H1 (cell line): ENCODE measurements at regions not wholly inside any gene's neighbourhood (a gene's known extent, or its start where the extent isn't known, plus 50 kb on each side); places are given as distances from the start of the nearest gene placed in this dataset.

Source experiments
- MAFK ChIP-seq: IDR thresholded peaks from 2 replicates; pipeline ENCODE4 v1.6.1; 2012; ENCODE audit warnings: low read depth, mild to moderate bottlenecking, improper control_type of control experiment, low read length
- POLR2A ChIP-seq, 2 experiments: IDR thresholded peaks; 1 replicate in 1 of 2; 2 replicates in 1 of 2; pipeline ENCODE4 v1.6.1; 2011; ENCODE audit warnings: low read depth in 2 of 2, low read length in 2 of 2, mild to moderate bottlenecking in 2 of 2; ENCODE audit errors: control extremely low read depth in 1 of 2
- POLR2AphosphoS5 ChIP-seq: IDR thresholded peaks from 2 replicates; pipeline ENCODE4 v1.6.1; 2011; ENCODE audit warnings: low read depth, low read length
- SP1 ChIP-seq: IDR thresholded peaks from 2 replicates; pipeline ENCODE4 v1.6.1; 2011; ENCODE audit warnings: low read depth, low read length
- SP2 ChIP-seq: IDR thresholded peaks from 2 replicates; pipeline ENCODE4 v1.6.1; 2012; ENCODE audit warnings: mild to moderate bottlenecking, low read length, inconsistent platforms
- TAF1 ChIP-seq: IDR thresholded peaks from 2 replicates; pipeline ENCODE4 v1.6.1; 2011; ENCODE audit warnings: mild to moderate bottlenecking, low read depth, low read length
- TF ChIP-seq, protein P1 (sequence below), 3 experiments: IDR thresholded peaks; 1 replicate in 2 of 3; 2 replicates in 1 of 3; pipeline versions ENCODE4 v1.5.1 to v1.6.1; 2011; ENCODE audit warnings: low read length in 3 of 3, mild to moderate bottlenecking in 3 of 3, inconsistent platforms in 2 of 3, low read depth in 1 of 3, moderate library complexity in 1 of 3; ENCODE audit not compliant: insufficient read depth in 1 of 3; ENCODE audit errors: control extremely low read depth in 1 of 3

DNA sequence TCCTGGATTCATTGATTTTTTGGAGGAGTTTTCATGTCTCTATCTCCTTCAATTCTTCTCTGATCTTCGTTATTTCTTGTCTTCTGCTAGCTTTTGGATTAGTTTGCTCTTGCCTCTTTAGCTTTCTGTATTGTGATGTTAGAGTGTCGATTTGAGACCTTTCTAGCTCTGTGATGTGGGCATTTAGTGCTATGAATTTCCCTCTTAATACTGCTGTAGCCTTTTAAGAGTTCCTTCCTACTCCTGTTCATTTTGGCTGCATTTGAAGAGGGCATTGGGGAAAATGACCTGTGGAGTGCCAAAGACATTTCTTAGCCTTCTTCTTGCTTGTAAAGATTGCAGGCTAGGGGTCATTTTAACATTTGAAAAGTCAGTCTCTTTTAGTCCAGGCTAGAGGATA, 463.8 kb upstream of the GCFC2 start:
- no peak for TF ChIP-seq TAF1
- TF ChIP-seq SP1, result no peak
- TF ChIP-seq, protein P1, sequence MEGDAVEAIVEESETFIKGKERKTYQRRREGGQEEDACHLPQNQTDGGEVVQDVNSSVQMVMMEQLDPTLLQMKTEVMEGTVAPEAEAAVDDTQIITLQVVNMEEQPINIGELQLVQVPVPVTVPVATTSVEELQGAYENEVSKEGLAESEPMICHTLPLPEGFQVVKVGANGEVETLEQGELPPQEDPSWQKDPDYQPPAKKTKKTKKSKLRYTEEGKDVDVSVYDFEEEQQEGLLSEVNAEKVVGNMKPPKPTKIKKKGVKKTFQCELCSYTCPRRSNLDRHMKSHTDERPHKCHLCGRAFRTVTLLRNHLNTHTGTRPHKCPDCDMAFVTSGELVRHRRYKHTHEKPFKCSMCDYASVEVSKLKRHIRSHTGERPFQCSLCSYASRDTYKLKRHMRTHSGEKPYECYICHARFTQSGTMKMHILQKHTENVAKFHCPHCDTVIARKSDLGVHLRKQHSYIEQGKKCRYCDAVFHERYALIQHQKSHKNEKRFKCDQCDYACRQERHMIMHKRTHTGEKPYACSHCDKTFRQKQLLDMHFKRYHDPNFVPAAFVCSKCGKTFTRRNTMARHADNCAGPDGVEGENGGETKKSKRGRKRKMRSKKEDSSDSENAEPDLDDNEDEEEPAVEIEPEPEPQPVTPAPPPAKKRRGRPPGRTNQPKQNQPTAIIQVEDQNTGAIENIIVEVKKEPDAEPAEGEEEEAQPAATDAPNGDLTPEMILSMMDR (IDR thresholded peaks at IDR 0.05; ENCODE audit: control extremely low read depth in 1 of 3, insufficient read depth in 1 of 3, low read depth in 1 of 3, low read length in 3 of 3), result no peak
- TF ChIP-seq POLR2AphosphoS5, result no peak
- TF ChIP-seq SP2, result no peak
- no peak for TF ChIP-seq POLR2A (IDR thresholded peaks at IDR 0.05; ENCODE audit: control extremely low read depth in 1 of 2, low read depth in 2 of 2, low read length in 2 of 2)
- TF ChIP-seq MAFK, result no peak
